ENCODE measurements at regions not wholly inside any gene's neighbourhood (a gene's known extent, or its start where the extent isn't known, plus 50 kb on each side); places are given as distances from the start of the nearest gene placed in this dataset.

DNA sequence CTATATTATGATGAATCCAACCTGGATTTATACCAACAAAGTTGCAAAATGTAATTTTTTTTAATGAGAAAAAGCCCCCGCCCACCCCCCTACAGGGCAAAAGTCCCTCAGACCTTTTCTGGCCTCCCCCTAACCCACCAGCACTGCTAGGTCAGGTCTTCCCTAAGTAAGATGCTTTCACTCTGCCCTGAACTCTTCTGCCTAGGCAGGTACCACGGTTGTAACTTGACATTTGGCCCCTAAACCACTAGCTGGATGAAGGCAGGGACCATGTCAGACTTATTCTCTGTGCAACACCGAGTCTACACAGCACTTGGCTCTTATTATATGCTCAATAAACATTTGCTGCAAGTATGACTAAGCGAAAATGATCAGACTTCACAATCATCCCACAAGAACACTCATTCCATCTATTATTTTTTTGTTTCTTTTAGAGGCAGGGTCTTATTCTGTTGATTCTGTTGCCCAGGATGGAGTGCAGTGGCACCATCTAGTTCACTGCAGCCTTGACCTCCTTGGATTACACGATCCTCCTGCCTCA, 63.2 kb downstream of the SPRING1 start:
- no peaks in the 10 kb centered on the region for H3K36me3 Mint-ChIP-seq (ENCODE audit: insufficient read depth, unreplicated experiment)
- H3K4me3 Mint-ChIP-seq (ENCODE audit: unreplicated experiment), result no peak overlapping the region
- intact Hi-C loops (cut with micrococcal nuclease), result no loop called here
- H3K9me3 Mint-ChIP-seq (ENCODE audit: unreplicated experiment), result no peaks in the 10 kb centered on the region
- CTCF ChIA-PET, result interaction anchor here (0.7 kb wide), 1 partner anchor 16 kb away, joined by 3 read pairs; no protein-coding TSS in a partner anchor
- TF ChIP-seq, protein P1, sequence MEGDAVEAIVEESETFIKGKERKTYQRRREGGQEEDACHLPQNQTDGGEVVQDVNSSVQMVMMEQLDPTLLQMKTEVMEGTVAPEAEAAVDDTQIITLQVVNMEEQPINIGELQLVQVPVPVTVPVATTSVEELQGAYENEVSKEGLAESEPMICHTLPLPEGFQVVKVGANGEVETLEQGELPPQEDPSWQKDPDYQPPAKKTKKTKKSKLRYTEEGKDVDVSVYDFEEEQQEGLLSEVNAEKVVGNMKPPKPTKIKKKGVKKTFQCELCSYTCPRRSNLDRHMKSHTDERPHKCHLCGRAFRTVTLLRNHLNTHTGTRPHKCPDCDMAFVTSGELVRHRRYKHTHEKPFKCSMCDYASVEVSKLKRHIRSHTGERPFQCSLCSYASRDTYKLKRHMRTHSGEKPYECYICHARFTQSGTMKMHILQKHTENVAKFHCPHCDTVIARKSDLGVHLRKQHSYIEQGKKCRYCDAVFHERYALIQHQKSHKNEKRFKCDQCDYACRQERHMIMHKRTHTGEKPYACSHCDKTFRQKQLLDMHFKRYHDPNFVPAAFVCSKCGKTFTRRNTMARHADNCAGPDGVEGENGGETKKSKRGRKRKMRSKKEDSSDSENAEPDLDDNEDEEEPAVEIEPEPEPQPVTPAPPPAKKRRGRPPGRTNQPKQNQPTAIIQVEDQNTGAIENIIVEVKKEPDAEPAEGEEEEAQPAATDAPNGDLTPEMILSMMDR (IDR thresholded peaks at IDR 0.05; ENCODE audit: unreplicated experiment), result no peak
- no TSS peak for BruUV-seq (replicated peaks)
- no peak overlapping the region for H3K27ac Mint-ChIP-seq (ENCODE audit: low read depth, unreplicated experiment)
- H3K4me1 Mint-ChIP-seq (ENCODE audit: insufficient read depth, unreplicated experiment), result peaks cover 8% of the 10 kb centered on the region
- POLR2A ChIA-PET, result no interaction called here
- H3K27me3 Mint-ChIP-seq (ENCODE audit: insufficient read depth, unreplicated experiment), result peaks cover 34% of the 10 kb centered on the region
- no peak for DNase-seq (ENCODE audit: unreplicated experiment)

DNA sequence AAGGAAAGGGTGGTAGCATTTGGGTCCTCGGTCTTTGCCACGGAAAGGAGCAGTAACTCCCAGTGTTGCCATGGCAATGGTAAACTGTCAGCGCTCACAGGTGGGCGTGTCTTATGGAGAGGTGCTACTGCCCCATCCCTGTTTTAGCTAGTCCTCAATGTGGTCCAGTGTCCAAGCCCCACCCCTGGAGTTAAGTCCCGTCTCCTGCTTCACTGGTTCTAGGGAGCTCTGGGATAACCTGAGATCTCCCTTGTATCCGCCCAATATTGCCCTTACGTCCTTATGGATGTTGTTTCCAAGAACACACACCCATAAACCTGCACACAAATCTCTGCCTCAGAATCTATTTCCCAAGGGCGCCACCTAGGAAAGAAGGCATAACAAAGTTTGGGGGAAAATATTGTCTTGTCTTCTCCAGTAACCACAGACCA, 64.2 kb downstream of the SPRING1 start:
- intact Hi-C loops (cut with micrococcal nuclease), result no loop called here
- Mint-ChIP-seq H3K27ac (ENCODE audit: low read depth, unreplicated experiment) (no peak overlapping the region), H3K4me3 (ENCODE audit: unreplicated experiment) (no peak overlapping the region), H3K27me3 (ENCODE audit: insufficient read depth, unreplicated experiment) (peaks cover 34% of the 10 kb centered on the region), H3K36me3 (ENCODE audit: insufficient read depth, unreplicated experiment) (no peaks in the 10 kb centered on the region), H3K4me1 (ENCODE audit: insufficient read depth, unreplicated experiment) (peaks cover 8% of the 10 kb centered on the region), H3K9me3 (ENCODE audit: unreplicated experiment) (no peaks in the 10 kb centered on the region)
- POLR2A ChIA-PET, result interaction anchor here (0.9 kb wide), 1 partner anchor 15 kb away, joined by 3 read pairs; no protein-coding TSS in a partner anchor
- peak; percentile 42 for DNase-seq (ENCODE audit: unreplicated experiment)
- CTCF ChIA-PET, result interaction anchor here (0.6 to 1.1 kb wide), 4 partner anchors 30 to 438 kb away, joined by 3 to 6 read pairs (median 4); no protein-coding TSS in a partner anchor
- TF ChIP-seq, protein P1 (IDR thresholded peaks at IDR 0.05; ENCODE audit: unreplicated experiment), result no peak
- no TSS peak for BruUV-seq (replicated peaks)

DNA sequence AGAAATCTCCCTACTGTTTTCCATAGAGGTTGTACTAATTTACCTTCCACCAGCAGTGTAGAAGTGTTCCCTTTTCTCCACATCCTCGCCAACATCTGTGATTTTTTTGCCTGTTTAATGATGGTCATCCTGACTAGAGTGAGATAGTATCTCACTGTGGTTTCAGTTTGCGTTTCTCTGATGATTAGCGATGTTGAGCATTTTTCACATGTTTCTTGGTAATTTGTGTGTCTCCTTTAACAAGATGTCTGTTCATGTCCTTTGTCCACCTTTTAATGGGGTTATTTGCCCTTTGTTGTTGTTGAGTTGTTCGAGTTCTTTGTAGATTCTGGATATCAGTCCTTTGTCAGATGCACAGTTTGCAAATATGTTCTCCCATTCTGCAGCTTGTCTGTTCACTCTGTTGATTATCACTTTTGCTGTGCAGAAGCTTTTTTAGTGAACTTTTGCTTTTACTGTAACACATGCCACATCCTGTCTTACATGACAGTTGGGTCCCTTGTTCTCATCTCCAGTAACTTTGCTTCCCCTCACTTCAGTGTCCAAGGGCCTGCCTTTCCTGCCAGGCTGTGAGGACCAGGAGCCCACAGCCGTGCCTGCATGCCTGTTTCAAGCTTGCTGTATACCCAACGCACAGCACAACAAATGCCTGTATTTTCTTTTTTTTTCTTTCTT, 64.9 kb downstream of the SPRING1 start:
- TF ChIP-seq, protein P1 (IDR thresholded peaks at IDR 0.05; ENCODE audit: unreplicated experiment), result no peak
- Mint-ChIP-seq H3K27ac (ENCODE audit: low read depth, unreplicated experiment) (no peak overlapping the region), H3K4me3 (ENCODE audit: unreplicated experiment) (no peak overlapping the region), H3K9me3 (ENCODE audit: unreplicated experiment) (no peaks in the 10 kb centered on the region), H3K4me1 (ENCODE audit: insufficient read depth, unreplicated experiment) (peaks cover 8% of the 10 kb centered on the region), H3K27me3 (ENCODE audit: insufficient read depth, unreplicated experiment) (peaks cover 27% of the 10 kb centered on the region), H3K36me3 (ENCODE audit: insufficient read depth, unreplicated experiment) (no peaks in the 10 kb centered on the region)
- ChIA-PET CTCF (interaction anchor here (0.6 to 1.1 kb wide), 2 partner anchors 31 to 37 kb away, joined by 4 to 6 read pairs; no protein-coding TSS in a partner anchor), POLR2A (interaction anchor here (0.7 to 0.9 kb wide), 2 partner anchors 15 to 730 kb away, joined by 3 read pairs; no protein-coding TSS in a partner anchor)
- intact Hi-C loops (cut with micrococcal nuclease), result no loop called here
- DNase-seq (ENCODE audit: unreplicated experiment), result no peak
- no TSS peak for BruUV-seq (replicated peaks)

DNA sequence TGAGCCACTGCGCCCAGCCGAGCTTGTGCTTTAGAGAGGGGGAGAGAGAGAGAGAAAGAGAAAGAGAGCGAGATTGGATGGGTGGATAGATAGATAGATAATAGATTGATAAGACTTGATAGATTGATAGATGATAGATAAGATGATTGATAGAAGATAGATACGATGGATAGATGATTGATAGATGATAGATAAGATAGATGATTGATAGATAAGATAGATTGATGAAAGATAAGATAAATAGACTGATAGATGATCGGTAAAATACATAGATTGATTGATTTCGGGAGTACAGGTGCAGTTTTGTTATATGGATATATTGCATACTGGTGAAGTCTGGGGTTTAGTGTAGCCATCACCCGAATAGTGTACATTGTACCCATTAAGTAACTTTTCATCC, 65.9 kb downstream of the SPRING1 start:
- no peak overlapping the region for H3K4me3 Mint-ChIP-seq (ENCODE audit: unreplicated experiment)
- ChIA-PET CTCF (interaction anchor here (0.6 kb wide), 1 partner anchor 674 kb away, joined by 3 read pairs; no protein-coding TSS in a partner anchor), POLR2A (interaction anchor here (0.7 kb wide), 1 partner anchor 731 kb away, joined by 3 read pairs; no protein-coding TSS in a partner anchor)
- no peaks in the 10 kb centered on the region for H3K36me3 Mint-ChIP-seq (ENCODE audit: insufficient read depth, unreplicated experiment)
- no peak for DNase-seq (ENCODE audit: unreplicated experiment)
- peaks cover 8% of the 10 kb centered on the region for H3K4me1 Mint-ChIP-seq (ENCODE audit: insufficient read depth, unreplicated experiment)
- TF ChIP-seq, protein P1 (IDR thresholded peaks at IDR 0.05; ENCODE audit: unreplicated experiment), result no peak
- H3K9me3 Mint-ChIP-seq (ENCODE audit: unreplicated experiment), result no peaks in the 10 kb centered on the region
- intact Hi-C loops (cut with micrococcal nuclease), result no loop called here
- H3K27ac Mint-ChIP-seq (ENCODE audit: low read depth, unreplicated experiment), result no peak overlapping the region
- BruUV-seq (replicated peaks), result no TSS peak
- peaks cover 17% of the 10 kb centered on the region for H3K27me3 Mint-ChIP-seq (ENCODE audit: insufficient read depth, unreplicated experiment)

All from MCF 10A (cell line).